ENCODE measurements at regions not wholly inside any gene's neighbourhood (a gene's known extent, or its start where the extent isn't known, plus 50 kb on each side); places are given as distances from the start of the nearest gene placed in this dataset.
"Not testable (repeated sequence)": the region's sequence is repeated elsewhere in the genome, so short reads cannot be mapped to it uniquely, and the experiment has no call there.

- Histone ChIP-seq H3K9me3 (ENCODE audit: control insufficient read depth in 4 of 4, low read length in 3 of 4) (no peaks in the 10 kb centered on the region), H3K36me3 (ENCODE audit: control insufficient read depth in 4 of 4, insufficient read depth in 3 of 4, low read depth in 1 of 4, low read length in 3 of 4) (no peaks in the 10 kb centered on the region), H3K4me3 (ENCODE audit: low read depth in 1 of 3, low read length in 3 of 3) (no peak overlapping the region), H3K4me1 (ENCODE audit: control insufficient read depth in 4 of 4, insufficient read depth in 4 of 4, low read length in 3 of 4) (no peaks in the 10 kb centered on the region), H3K27ac (ENCODE audit: low read depth in 1 of 2, low read length in 2 of 2) (no peak overlapping the region), H3K27me3 (ENCODE audit: control insufficient read depth in 4 of 4, insufficient read depth in 4 of 4, low read length in 3 of 4) (peaks cover 0 to 3% (median 0%) of the 10 kb centered on the region in 4 donors), H3K9ac (ENCODE audit: low read depth in 1 of 2, low read length in 2 of 2) (no peak overlapping the region)
- 29% methylated on average over 3 of the region's 3 CpGs for WGBS
- peak; percentile 29 for TF ChIP-seq CTCF (IDR thresholded peaks at IDR 0.05; ENCODE audit: low read depth, low read length, missing input control)
- TF ChIP-seq REST (IDR thresholded peaks at IDR 0.05) = no peak
- no peak for TF ChIP-seq NR2F2 (IDR thresholded peaks at IDR 0.05)
- no peak for TF ChIP-seq RXRA (IDR thresholded peaks at IDR 0.05)
- TF ChIP-seq SP1 (IDR thresholded peaks at IDR 0.05) = no peak
- TF ChIP-seq RAD21 (IDR thresholded peaks at IDR 0.05) = peak; percentile 46 to 56
- no peak for DNase-seq (ENCODE audit: low spot score)
Observed at GRCh38 chr16:60203525-60204124, 1469.5 kb upstream of the GOT2 start.

GRCh38 chr16:60200729-60201128 lies 1466.6 kb upstream of the GOT2 start:
- DNase-seq (ENCODE audit: low spot score) = not testable (repeated sequence)

GRCh38 chr16:60200161-60200560 lies 1466.0 kb upstream of the GOT2 start:
- peaks cover 0 to 3% (median 0%) of the 10 kb centered on the region in 4 donors for H3K27me3 ChIP-seq (ENCODE audit: control insufficient read depth in 4 of 4, insufficient read depth in 4 of 4, low read length in 3 of 4)
- WGBS = 73% methylated on average over 6 of the region's 6 CpGs
- no peak for DNase-seq (ENCODE audit: low spot score)
- H3K9me3 ChIP-seq (ENCODE audit: control insufficient read depth in 4 of 4, low read length in 3 of 4) = no peaks in the 10 kb centered on the region
- no peak overlapping the region for H3K27ac ChIP-seq (ENCODE audit: low read depth in 1 of 2, low read length in 2 of 2)
- H3K4me1 ChIP-seq (ENCODE audit: control insufficient read depth in 4 of 4, insufficient read depth in 4 of 4, low read length in 3 of 4) = no peaks in the 10 kb centered on the region
- H3K9ac ChIP-seq (ENCODE audit: low read depth in 1 of 2, low read length in 2 of 2) = no peak overlapping the region
- TF ChIP-seq GABPA (IDR thresholded peaks at IDR 0.05 in 1 of 2, conservative IDR thresholded peaks at IDR 0.05 in 1 of 2) (no peak), FOXA1 (IDR thresholded peaks at IDR 0.05) (no peak), REST (IDR thresholded peaks at IDR 0.05) (no peak), EGR1 (IDR thresholded peaks at IDR 0.05; ENCODE audit: low read depth in 2 of 2) (no peak), NR2F2 (IDR thresholded peaks at IDR 0.05) (no peak), HNF4G (IDR thresholded peaks at IDR 0.05) (no peak), CTCF (IDR thresholded peaks at IDR 0.05; ENCODE audit: low read depth, low read length, missing input control) (no peak), RXRA (IDR thresholded peaks at IDR 0.05) (no peak), JUND (IDR thresholded peaks at IDR 0.05) (no peak)
- no peaks in the 10 kb centered on the region for H3K36me3 ChIP-seq (ENCODE audit: control insufficient read depth in 4 of 4, insufficient read depth in 3 of 4, low read depth in 1 of 4, low read length in 3 of 4)
- no peak overlapping the region for H3K4me3 ChIP-seq (ENCODE audit: low read depth in 1 of 3, low read length in 3 of 3)

More at GRCh38 chr16:60200729-60201128, 1466.6 kb upstream of the GOT2 start:
- not testable (repeated sequence) for H3K27ac ChIP-seq (ENCODE audit: low read depth in 1 of 2, low read length in 2 of 2); H3K27me3 ChIP-seq (ENCODE audit: control insufficient read depth in 4 of 4, insufficient read depth in 4 of 4, low read length in 3 of 4); H3K4me3 ChIP-seq (ENCODE audit: low read depth in 1 of 3, low read length in 3 of 3); H3K36me3 ChIP-seq (ENCODE audit: control insufficient read depth in 4 of 4, insufficient read depth in 3 of 4, low read depth in 1 of 4, low read length in 3 of 4); H3K4me1 ChIP-seq (ENCODE audit: control insufficient read depth in 4 of 4, insufficient read depth in 4 of 4, low read length in 3 of 4); H3K9me3 ChIP-seq (ENCODE audit: control insufficient read depth in 4 of 4, low read length in 3 of 4); H3K9ac ChIP-seq (ENCODE audit: low read depth in 1 of 2, low read length in 2 of 2)
- WGBS = 74% methylated on average over 6 of the region's 6 CpGs

Measured in liver (tissue), 8 donors.